Skin of body (tissue), 1 donor: ENCODE measurements at regions not wholly inside any gene's neighbourhood (a gene's known extent, or its start where the extent isn't known, plus 50 kb on each side); places are given as distances from the start of the nearest gene placed in this dataset.
"Not testable (repeated sequence)": the region's sequence is repeated elsewhere in the genome, so short reads cannot be mapped to it uniquely, and the experiment has no call there.

Experiments
- DNase-seq: peaks from one replicate; lab custom pipeline; 2025; lab: John Stamatoyannopoulos, UW

DNA sequence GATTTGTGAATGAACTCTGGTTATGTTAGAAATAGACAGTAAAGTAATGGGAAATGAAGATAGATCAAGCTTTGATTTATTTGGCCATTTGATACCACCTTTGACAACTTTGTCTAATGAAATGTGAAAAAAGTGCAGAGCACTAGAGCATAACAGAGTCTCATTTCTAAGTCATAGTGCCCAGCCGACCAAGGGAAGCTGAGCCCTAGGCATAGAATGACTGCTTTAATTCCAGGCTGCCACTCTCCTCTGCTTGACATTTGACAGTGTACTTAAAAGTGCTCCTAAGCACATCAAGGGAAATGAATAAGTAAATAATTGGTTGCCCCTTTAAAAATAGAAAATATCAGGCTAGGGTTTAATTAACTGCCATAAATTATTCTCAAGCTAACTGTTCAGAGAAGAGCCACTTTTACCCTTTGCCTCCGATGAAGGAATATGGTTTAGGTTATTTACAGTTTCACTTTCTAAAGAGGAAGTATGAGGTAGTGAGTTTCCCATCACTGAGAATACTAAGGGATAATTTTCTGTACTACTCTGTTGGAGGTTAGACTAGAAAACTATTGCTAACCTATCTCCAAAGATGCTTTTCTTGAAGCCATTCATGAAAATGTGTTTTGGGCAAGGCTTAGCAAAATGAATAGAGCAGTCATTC is 591.6 kb downstream of the REEP3 start:
- DNase-seq: no peak

DNA sequence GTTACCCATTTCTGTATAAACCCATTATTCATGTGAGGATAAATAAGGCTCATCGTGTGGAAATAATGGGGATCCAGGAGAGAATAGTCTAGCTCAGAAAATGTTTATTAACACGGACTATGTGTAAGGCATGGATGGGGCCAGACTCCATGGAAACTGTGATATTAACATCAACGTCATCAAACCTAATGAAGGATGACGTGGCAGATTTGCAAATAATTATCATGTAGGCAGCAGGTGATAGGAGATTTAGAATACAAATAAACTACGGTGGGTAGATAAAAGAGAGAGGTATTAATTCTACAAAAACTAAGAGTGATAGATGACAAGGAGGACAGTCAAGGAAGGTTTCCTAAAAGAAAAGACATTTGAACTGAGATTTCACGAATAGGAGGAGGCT is 592.2 kb downstream of the REEP3 start:
- DNase-seq: no peak

DNA sequence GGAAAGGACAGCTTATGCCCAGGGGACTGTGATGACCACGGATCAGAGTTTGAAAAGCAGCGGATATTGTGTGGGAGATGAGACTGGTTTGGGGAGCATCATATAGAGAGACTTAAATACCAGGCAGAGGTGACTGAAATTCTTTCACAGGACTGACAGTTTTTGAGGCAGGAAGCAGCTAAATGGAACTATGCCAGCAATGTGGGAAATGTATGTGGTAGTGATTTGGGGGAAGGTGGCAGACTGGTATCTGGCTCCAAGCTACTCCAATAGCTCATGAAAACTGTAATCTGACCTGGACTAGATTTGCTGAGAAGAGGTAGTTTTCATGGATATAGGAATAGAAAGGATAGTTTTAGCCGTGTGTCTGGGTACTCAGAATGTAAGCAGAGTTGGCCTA is 592.6 kb downstream of the REEP3 start:
- no peak for DNase-seq

DNA sequence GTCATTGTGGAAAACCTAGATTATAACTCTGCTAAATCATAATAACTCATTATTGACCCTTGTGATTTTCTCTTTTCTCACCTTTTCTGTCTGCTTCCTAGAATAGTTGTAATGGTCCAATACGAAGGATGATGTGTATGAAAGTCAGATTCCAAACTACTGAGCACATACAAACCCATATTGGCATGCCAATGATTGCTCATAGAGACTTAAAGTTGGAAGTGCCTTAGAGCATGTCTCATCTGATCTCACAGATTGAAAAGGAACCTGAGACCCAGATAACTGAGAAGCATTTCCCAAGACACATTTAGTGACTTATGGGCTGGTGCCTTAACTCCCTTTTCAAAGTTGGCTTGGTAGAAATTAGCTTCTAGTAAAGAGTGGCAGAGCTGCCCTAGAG is 594.3 kb downstream of the REEP3 start:
- DNase-seq: no peak

DNA sequence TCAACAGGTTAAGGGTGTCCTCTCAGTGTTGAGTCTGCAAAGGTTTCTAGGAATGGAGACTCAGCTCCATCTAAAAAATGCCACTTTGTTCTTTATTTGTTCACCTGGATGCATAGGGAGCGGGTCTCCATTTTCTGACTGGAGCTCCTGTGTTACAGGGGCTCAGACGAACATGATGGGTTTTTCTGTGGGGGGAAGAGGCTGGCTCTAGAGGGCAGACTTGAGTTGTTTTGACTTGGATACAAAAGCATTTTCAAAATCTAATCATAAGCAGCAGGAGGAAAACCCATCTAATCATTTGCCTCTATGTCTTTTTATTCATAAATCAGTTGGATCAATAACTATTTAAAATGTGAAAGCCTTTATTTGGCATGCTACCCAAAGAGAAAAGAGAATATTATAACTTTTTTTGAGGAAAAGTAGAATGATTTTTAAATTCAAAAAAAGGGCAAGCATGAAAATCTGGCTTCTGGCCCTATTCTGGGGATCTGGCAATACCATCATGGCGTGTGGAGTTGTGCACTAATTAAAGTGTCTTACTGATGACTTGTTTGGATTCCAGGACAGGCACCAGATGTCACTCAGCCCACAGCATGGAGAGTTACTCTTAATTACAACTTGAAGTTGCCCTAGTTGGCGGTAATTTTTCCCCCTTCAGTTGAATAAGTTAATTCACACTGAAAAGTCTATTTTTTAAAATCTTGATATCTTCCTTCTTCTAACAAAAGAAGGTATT is 594.9 kb downstream of the REEP3 start:
- no peak for DNase-seq

DNA sequence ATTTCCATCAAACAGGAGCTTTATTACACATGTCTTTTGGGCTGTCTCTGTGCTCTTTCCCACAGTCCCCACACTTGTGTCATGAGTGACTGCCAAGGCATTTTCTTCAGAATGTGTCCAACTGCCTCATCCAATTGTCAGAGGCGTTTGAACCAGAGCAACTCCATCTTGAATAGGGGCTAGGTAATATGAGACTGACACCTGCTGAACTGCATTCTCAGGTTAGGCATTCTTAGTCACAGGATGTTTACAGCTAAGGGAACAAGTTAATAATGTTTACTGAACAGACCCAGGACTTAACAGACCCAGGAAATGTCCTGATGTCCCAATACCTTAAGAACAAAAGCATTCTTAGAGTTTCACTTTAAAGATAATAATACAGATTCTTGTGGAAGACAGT is 595.5 kb downstream of the REEP3 start:
- no peak for DNase-seq

DNA sequence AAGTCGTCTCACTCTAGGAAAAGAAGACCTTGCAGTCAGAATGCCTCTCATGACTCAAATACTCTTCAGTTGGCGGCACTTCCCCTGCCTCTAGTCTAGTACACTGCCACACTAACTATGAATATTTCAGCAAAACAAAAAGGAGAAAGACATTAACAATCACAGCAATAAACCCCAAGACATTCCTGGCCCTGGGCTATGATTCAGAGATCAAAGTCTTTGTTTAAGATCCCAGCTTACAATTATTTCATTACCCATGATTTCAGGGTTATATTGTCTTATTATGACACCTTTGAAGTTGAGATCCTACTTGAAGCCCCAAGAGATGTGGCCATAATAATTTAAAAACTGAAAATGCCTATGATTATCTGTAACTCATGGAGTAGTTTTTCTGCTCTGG is 597.5 kb downstream of the REEP3 start:
- DNase-seq: no peak

DNA sequence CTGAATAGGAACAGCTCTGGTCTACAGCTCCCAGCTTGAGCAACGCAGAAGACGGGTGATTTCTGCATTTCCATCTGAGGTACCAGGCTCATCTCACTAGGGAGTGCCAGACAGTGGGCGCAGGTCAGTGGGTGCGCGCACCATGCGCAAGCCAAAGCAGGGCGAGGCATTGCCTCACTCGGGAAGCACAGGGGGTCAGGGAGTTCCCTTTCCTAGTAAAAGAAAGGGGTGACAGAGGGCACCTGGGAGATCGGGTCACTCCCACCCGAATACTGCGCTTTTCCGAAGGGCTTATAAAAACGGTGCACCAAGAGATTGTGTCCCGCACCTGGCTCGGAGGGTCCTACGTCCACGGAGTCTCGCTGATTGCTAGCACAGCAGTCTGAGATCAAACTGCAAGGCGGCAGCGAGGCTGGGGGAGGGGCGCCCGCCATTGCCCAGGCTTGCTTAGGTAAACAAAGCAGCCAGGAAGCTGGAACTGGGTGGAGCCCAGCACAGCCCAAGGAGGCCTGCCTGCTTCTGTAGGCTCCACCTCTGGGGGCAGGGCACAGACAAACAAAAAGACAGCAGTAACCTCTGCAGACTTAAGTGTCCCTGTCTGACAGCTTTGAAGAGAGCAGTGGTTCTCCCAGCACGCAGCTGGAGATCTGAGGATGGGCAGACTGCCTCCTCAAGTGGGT is 599.2 kb downstream of the REEP3 start:
- not testable (repeated sequence) for DNase-seq

DNA sequence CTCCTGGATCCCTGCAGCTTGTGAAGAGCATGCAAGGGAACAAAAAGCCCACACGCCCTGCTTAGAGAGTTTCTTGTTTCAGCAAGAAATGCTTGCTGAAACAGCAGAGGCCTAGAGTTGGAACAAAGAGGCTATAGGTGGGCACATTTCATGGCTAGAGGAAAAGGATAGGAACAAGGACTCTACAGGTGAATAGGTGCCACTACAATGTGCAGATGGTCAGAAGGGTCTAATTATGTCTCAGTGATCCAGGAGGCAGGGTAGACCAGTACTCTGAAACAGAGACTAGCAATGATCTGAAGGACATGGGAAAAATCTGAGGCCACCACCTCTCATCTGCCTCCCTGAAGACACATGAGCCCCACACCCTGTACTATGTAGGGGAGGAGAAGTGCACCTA is 609.0 kb downstream of the REEP3 start:
- DNase-seq: no peak

DNA sequence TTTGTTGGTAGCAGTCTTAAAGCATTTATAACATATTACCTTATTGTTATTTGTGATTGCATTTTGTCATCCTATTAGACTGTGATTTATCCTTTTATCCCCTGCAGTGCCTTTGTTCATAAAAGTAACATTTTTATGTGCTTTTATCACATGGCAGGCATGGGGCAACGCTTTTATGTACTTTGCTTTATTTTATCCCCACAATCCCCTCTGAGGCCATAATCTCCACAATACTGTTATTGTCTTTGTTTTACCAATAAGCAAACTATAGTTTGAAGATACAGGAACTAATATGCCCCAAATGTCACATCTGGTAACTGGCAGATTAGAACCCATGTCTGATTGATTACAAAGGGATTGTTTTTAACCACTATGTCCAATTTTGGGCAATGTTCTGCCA is 613.5 kb downstream of the REEP3 start:
- DNase-seq: no peak

DNA sequence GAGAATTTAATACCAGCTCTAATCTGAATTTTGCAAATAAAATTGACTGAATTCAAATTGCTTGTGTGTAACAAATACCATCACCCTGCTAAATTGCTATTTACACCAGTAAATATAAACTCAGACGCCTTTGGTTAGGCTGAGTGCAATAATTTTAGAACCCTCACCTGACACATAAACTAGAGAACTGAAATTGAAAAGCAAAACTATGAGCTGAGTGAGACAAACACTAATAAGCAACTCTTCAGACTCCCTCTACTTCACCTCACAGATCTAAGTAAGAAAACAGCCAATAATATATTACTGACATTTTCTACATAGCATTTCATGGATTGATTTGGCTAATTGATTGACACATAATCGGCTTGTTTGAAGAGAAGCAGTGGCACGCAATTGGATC is 621.2 kb downstream of the REEP3 start:
- no peak for DNase-seq

DNA sequence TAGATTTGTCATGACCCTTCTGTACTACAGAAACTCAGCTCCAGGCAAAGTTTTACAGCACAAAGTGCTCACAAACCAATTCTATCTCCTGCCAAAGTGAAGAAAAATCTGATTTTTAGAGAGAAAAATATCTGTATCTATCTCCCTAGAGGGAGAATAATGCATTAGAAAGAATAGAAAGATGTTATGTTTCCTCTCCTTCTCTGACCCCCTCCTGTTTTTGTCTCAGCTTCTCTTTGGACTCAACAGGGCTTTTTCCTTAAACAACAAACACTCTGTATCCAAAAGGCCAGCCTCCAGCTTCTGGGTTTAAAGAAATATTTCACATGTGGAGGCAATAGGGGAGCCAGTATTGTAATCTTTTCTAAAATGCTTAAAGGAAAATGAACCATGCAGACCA is 627.4 kb downstream of the REEP3 start:
- DNase-seq: no peak

DNA sequence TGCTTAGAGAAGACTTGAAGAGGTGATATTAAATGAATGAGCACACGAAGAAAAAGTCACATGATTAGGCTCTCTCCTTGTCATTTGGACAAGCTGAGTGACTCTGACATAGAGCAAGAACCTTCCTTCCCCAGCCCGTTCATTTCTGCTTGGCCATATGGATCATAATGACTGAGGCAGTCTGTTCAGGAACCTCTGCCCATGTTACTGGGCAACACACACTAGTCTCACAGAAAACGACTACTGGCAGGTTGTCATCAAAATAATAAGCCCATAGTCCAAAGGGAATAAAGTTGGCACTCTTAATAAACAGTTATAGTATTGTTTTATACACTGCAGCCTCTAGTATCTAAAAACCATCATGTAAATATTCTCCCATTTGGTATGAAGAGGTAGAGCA is 635.0 kb downstream of the REEP3 start:
- no peak for DNase-seq

DNA sequence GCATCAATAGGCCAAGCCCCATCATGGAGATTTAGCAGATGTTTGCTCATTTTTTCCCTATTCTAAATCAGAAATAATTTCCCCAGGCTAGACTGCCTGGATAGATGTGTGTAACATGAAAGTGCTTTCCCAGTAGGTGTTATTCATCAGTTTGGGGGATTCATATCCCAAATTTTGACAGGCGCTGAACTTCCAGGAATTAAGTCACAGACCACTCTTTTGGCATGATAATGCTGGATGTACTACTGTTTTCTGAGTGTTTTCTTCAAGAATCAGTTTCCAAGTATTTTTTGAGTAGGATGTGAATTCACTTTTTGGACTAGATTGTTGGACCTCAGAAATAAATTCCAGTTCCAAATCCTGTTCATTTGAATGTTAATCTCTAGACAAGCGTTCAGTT is 637.4 kb downstream of the REEP3 start:
- DNase-seq: no peak

DNA sequence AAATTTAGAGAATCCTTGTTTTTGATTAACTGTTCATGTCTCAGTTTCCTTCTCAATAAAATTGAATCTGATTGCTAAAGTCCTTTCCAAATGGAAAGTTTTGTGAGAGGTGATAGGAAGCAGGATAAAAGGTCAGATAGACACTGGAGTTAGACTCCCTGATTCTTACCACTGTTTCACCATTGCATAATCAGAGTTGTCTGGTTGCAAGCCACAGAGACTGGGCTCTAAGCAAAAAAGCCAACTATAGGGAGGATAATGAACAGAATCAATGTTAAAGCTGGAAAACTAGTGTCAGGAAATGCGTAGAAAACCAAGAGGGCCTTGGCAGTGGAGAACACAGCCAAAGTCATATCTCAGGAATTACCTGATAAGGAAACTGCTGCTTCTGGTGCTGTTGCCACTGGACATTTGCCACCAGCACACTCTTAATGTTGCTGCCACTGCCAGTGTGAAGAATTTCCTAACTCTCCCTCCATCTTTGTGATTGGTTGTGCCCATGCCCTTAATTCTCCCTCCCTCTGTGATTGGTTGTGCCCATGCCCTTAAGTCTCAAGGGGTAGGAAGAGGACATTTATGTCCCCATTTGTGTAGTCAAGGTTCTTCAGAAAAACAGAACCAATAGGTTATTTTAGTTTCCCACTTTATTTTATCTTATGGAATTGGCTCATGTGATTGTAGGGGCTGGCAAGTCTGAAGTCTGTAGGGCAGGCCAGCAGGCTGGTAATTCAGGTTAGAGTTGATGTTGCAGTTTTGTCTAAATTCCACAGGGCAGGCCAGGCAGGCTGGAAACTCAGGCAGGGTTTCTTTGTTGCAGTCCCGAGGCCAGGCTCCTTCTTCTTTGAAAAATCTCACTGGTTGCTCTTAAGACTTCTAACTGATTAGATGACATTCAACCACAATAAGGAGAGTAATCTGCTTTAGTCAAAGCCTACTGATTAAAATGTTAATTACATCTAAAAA is 639.0 kb downstream of the REEP3 start:
- DNase-seq: no peak

DNA sequence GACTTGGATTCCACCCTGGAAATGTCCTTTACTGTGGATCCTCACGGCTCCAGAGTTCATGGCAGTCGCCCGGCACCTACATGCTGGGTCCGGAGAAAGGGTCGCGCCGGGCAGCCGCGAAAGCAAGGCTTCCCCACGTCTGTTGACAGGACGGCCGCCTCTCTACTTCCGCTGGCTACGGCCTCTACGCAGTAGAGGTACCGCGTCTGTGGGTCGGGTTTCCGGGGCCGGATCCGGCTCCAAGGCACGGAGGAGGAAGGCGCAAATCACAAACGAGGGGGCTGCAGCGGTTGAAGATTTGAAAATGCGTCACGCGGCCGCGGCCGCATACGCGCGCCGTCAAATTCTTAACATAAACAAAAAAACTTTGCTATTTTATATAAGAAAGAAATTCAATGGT is 649.6 kb downstream of the REEP3 start:
- DNase-seq: no peak

DNA sequence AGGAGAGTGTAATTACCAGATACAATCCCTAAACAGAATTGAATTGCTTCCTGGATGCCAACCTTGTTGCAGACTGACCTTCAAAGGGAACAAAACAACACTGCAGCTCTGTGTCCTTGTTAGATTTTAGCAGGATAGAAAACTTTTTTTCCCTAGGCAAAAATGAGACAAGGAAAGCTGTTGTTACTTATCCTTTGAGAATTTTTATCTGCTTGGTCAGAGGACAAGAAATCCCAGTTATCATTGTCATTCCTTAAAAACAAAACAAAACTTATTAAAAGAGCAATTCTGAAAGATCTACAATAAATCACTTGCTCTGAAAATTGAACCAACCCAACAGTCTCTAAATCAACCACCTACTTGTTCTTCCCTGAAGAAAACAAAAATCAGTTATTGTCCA is 652.6 kb downstream of the REEP3 start:
- no peak for DNase-seq

DNA sequence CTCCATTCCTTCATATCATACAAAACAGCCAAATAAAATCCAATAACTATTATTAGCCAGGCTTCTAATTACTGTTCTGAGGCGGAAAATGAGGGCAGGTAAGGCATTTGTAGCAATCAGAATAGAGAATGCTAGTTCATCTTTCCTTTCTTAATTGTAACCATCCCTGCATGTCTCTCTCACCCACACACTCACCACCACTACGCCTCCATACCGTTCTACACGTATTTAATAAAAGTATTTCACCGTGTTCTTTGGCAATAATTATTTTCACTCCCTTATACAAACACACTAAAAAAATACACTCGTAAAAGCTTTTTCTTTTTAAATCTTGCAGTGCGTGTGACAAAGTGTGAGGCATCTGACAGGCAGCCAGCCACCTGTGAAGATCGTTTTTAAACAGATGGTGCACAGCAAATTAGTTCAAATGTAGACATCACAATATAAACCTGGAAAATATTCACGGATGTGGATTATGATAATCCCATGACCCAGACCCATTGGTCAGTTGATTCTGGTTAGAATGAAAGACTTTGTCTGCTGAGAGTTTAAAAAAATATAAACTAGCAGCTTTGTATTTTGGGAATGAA is 653.6 kb downstream of the REEP3 start:
- DNase-seq: no peak

DNA sequence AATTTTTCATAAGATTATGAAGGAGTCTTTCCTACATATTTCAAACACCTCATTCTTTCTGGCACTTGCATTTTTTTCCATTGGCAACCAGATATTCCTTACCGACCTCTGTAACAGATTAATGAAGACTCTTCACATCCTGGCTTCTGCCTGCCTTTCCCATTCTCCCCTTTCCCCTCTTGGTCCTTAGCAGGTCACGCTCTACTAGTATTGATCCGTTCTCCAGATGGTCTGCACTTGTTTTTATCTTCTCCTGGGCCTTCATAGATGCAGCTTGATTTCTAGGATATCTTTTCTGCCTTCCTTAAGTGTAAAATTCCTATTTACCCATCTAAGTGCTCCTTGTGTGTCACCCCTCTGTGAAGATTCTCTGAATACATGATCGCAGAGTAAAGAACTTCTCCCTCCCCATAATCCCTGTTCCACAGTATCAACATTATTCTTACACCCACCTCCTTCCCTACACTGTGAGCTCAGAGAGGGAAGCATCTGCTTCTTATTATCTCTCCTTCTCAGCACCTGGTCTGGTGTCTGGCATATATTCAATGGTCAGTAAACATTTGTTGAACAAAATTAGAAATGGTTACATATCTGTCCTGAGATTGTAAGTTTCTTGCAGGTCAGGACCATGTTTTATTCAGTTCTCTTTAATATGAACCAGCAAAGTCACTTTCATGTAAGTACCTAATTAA is 654.2 kb downstream of the REEP3 start:
- DNase-seq: no peak

DNA sequence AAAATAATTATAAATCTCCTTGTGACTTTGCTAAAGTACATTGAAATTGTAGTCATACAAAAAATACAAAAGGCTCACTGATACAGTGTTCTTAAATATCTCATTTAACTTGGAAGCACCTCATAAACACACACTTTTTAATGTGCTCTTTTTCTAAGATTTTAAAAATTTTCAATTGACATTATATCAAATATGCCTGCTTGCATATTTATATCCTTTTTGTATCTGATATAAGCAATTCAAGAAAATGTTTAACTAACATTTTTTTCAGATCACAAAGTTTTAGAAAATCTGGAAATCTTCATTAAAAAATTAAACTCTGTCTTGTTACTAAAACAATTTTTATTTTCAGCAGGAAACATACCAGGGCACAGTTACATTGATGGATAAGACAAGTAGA is 661.5 kb downstream of the REEP3 start:
- DNase-seq: no peak

DNA sequence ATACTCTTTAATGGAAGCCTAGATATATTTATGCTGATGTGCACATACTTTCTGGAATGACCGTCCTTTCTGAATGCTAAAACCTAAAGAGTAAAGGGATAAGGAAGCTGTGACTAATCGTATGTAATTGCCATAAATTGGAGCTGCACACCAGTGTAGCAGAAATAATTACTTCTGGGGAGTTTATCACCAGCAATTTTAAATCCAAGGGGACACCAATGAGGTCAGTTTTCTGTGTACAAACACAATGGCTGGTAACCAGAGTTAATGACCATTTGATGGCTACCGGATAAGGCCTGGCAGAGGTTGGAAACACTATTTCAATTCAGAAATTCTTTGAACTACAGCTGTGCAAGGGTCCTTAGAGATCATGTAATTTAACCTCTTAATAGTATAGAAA is 670.1 kb downstream of the REEP3 start:
- DNase-seq: no peak
